Activated CD4-positive, alpha-beta T cell treated with anti-CD3 and anti-CD28 coated beads, Interleukin-2, amount 10 ng/mL, durations not matched to agents 24 days and 14 days (primary cell): ENCODE measurements at regions not wholly inside any gene's neighbourhood (a gene's known extent, or its start where the extent isn't known, plus 50 kb on each side); places are given as distances from the start of the nearest gene placed in this dataset.
"Not testable (repeated sequence)": the region's sequence is repeated elsewhere in the genome, so short reads cannot be mapped to it uniquely, and the experiment has no call there.

Source experiments
- DNase-seq: peaks from one replicate; pipeline ENCODE4 v3.0.0; 2022
- H3K27ac Mint-ChIP-seq: one replicate; pipeline ENCODE4 v1.8.0; 2022; ENCODE audit warnings: mild to moderate bottlenecking, mixed read lengths
- H3K27me3 Mint-ChIP-seq: one replicate; pipeline ENCODE4 v1.8.0; 2022; ENCODE audit warnings: mixed read lengths
- H3K36me3 Mint-ChIP-seq: one replicate; pipeline ENCODE4 v1.8.0; 2022; ENCODE audit warnings: low read depth, mild to moderate bottlenecking, mixed read lengths
- H3K4me1 Mint-ChIP-seq: one replicate; pipeline ENCODE4 v1.8.0; 2021; ENCODE audit warnings: mixed read lengths
- H3K4me3 Mint-ChIP-seq: one replicate; pipeline ENCODE4 v1.8.0; 2022; ENCODE audit warnings: mild to moderate bottlenecking, moderate library complexity, mixed read lengths
- H3K9me3 Mint-ChIP-seq: one replicate; pipeline ENCODE4 v1.8.0; 2021; ENCODE audit warnings: mixed read lengths
- intact Hi-C: fragments of 100-400 bp; cut with micrococcal nuclease; formaldehyde crosslinking; loops from one replicate; pipeline ENCODE4 v1.15.1; 2023

DNA sequence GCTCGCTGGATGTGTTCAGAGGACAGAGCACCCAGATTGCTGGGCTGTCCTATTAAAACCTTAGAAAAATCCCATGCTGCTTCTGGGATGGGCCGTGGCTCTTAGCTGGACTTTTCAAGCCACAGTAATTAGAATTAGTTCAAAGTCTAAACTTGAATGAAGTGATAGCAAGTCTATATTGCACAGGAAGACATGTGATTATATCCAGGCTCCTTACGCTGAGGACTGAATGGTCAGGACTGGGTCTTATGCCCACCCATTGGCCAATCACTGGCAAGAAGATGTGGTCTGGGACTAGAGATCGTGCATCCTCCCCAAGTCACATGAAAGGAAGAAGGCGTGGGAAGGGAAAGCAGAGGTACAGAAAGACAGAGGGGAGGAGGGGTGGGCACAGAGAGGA lies 227.6 kb downstream of the FAM43A start:
- intact Hi-C loops = no loop called here
- Mint-ChIP-seq H3K4me3 (no peak overlapping the region), H3K27ac (no peak overlapping the region), H3K9me3 (no peaks in the 10 kb centered on the region), H3K36me3 (no peaks in the 10 kb centered on the region), H3K4me1 (no peaks in the 10 kb centered on the region), H3K27me3 (peaks cover 20% of the 10 kb centered on the region)
- peak; percentile 31 for DNase-seq

DNA sequence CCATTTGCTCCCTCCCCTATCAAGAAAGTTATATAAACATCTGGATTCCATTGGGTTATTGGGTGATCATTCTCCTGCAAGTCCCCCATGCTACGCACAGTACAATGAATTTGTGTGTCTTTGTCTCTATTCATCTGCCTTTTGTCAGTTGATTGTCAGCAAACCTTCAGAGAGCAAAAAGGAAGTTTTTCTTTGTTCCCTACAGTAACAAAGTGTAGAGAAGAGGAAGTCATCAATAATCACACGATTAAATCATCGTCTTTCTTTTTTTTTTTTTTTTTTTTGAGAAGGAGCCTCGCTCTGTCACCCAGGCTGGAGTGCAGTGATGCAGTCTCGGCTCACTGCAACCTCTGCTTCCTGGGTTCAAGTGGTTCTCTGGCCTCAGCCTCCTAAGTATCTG lies 239.2 kb downstream of the FAM43A start:
- H3K36me3 Mint-ChIP-seq, H3K9me3 Mint-ChIP-seq, DNase-seq, H3K27ac Mint-ChIP-seq, H3K4me3 Mint-ChIP-seq, H3K4me1 Mint-ChIP-seq, intact Hi-C loops: not testable (repeated sequence)
- H3K27me3 Mint-ChIP-seq = peaks cover 26% of the 10 kb centered on the region

DNA sequence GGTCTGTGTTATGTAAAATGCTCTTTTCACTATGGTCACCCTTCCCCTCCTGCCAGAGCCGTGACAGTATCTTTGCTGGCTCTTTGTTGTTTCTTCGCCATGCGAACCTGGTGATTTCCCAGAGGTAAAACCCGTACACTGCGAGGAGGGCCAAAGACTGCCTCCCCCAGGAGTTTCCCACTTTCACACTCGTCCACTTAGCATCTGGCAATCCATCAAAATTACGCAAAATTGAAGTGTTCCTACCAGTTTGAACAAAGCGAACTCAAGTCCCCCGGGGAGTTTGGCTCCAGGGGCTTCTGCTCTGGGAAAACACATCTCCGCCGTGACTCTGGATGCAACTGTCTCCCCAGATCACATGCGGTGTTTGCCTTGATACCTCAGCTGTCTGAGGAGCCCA lies 239.9 kb downstream of the FAM43A start:
- peaks cover 21% of the 10 kb centered on the region for H3K27me3 Mint-ChIP-seq
- no peaks in the 10 kb centered on the region for H3K36me3 Mint-ChIP-seq
- DNase-seq = no peak
- no peak overlapping the region for H3K4me3 Mint-ChIP-seq
- H3K9me3 Mint-ChIP-seq = no peaks in the 10 kb centered on the region
- no peaks in the 10 kb centered on the region for H3K4me1 Mint-ChIP-seq
- no peak overlapping the region for H3K27ac Mint-ChIP-seq
- intact Hi-C loops = no loop called here

DNA sequence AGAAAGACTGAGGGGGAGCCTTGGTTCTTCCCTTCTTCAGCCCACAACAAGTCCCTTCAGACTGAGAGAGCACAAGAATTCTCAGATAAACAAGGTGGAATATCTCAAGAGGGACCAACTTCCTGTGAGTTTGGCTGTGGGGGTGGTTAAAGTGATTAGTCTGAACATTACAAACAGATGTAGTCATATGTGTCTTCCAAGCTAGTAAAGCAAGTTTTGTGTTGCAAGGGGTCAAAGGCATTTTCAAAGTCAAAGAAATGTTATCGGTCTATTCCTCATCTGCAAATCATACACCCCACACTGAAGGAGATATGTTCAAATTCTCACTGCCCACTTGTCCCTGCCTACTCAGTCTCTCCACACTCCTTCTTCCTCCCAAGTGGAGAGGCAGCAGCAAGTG lies 242.5 kb downstream of the FAM43A start:
- H3K4me1 Mint-ChIP-seq = no peaks in the 10 kb centered on the region
- H3K9me3 Mint-ChIP-seq = no peaks in the 10 kb centered on the region
- no peak overlapping the region for H3K27ac Mint-ChIP-seq
- H3K27me3 Mint-ChIP-seq = peaks cover 14% of the 10 kb centered on the region
- H3K36me3 Mint-ChIP-seq = no peaks in the 10 kb centered on the region
- no peak for DNase-seq
- intact Hi-C loops = no loop called here
- H3K4me3 Mint-ChIP-seq = no peak overlapping the region

DNA sequence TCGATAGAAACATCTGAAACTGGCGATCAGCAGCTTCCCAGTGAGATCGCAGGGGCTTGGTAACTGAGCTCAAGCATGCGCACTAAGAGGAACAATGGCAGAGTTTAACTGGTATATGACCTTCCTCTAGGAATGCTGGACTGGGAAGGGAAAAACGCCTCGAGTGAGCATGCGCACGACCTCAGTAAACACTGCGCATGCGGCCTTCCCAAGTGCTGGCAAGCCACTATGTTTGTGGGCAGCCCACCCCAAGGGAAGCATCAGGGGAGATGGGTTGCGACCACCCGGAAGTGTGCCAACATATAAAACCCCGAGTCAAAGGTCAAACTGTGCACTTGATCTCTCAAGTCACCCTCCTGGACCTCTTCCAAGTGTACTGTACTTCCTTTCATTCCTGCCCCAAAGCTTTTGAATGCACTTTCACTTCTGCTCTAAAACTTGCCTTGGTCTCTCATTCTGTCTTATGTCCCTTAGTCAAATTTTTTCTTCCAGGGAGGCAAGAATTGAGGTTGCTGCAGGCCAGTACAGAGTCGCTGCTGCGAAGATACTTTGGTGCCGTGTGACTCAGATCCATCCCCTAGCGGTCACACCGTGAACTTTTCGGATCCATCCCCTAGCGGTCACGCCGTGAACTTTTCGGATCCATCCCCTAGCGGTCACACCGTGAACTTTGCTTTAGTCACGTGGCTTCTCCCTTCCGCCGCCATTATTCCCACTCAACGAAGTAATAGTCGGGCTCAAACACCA lies 243.3 kb downstream of the FAM43A start:
- Mint-ChIP-seq H3K36me3 (no peaks in the 10 kb centered on the region), H3K27me3 (peaks cover 12% of the 10 kb centered on the region), H3K9me3 (no peaks in the 10 kb centered on the region), H3K4me3 (no peak overlapping the region), H3K27ac (no peak overlapping the region), H3K4me1 (no peaks in the 10 kb centered on the region)
- intact Hi-C loops = no loop called here
- peak; percentile 63 for DNase-seq

DNA sequence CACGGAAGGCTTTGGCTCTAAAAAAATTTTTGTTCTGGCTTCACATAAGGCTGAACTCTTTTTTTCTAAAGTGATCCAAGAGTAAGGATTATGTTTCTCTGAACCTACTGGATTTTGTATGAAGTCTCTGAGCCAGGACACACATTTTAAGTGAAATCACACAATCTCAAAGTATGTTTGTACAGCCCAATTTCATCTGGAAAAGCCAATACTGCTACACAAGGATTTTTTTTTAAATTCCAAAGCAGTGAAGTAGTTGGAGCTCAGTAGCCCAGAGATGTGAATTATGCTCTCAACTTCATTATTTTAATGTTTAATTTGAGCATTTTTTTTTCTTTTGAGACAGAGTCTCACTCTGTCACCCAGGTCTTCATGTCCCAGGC lies 243.9 kb downstream of the FAM43A start:
- no peak for DNase-seq
- Mint-ChIP-seq H3K9me3 (no peaks in the 10 kb centered on the region), H3K27ac (no peak overlapping the region), H3K36me3 (no peaks in the 10 kb centered on the region), H3K4me1 (no peaks in the 10 kb centered on the region), H3K4me3 (no peak overlapping the region), H3K27me3 (peaks cover 9% of the 10 kb centered on the region)
- intact Hi-C loops = no loop called here

DNA sequence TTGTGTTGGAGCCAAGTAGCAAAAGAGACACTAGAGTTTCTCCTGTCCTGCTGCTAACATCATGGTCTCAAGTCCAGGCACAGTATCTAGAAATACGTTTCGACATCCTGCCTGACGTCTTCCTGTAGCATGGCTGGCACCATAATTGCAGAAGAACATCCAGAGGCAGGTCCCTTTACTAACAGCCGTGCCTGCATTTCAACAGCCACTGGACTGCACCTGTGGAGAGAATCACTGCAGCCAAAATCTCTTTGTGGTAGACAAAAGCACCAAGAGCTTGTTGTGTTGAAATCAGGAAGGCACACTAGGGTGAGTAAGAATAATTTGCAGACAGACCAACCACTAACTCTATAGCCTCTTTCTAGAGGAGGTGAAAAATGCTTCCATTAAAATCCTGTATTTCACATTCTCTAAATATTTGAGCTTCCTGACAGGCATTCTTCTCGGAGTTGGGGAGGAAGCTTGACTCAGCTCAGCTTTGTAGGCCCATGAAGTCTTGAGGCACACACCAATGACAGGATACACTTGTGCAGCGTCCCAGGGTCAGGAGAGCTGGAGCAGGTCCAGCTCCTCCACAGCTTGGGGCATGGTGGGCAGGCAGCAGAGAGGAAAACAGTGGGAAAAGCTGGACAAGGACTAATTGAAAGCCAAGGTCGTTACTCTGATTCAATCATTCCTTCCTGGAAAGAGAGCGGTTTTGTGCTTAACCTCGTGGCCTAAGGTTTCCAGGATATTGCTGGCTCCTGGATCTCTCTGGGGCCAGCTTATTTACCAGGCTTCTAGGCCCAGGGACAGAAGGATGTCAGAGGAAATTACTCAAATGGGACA lies 244.9 kb downstream of the FAM43A start:
- intact Hi-C loops = no loop called here
- Mint-ChIP-seq H3K4me1 (no peaks in the 10 kb centered on the region), H3K4me3 (no peak overlapping the region), H3K36me3 (no peaks in the 10 kb centered on the region), H3K9me3 (no peaks in the 10 kb centered on the region), H3K27ac (no peak overlapping the region), H3K27me3 (peaks cover 9% of the 10 kb centered on the region)
- DNase-seq = no peak

DNA sequence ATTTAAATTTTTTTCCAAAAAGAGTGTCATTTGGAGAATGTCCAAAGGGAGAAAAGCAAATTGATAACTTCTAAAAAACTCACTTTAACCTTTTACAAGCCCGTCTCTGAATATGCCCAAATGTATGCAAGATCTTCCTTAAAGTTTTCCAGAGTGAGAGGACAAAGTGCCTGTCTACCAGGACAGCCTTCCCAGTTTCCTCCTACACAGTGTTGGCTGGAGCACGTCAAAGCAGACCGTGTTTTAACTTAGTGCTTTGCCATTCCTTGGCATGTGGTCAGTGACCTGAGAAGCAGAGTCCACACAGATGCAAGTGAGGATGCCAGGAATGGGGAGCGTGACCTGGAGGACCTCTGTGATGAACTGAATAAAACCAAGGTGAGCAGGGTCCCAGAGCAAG lies 245.7 kb downstream of the FAM43A start:
- no peaks in the 10 kb centered on the region for H3K4me1 Mint-ChIP-seq
- peaks cover 9% of the 10 kb centered on the region for H3K27me3 Mint-ChIP-seq
- H3K9me3 Mint-ChIP-seq = no peaks in the 10 kb centered on the region
- no peaks in the 10 kb centered on the region for H3K36me3 Mint-ChIP-seq
- no peak overlapping the region for H3K4me3 Mint-ChIP-seq
- intact Hi-C loops = no loop called here
- DNase-seq = no peak
- no peak overlapping the region for H3K27ac Mint-ChIP-seq

DNA sequence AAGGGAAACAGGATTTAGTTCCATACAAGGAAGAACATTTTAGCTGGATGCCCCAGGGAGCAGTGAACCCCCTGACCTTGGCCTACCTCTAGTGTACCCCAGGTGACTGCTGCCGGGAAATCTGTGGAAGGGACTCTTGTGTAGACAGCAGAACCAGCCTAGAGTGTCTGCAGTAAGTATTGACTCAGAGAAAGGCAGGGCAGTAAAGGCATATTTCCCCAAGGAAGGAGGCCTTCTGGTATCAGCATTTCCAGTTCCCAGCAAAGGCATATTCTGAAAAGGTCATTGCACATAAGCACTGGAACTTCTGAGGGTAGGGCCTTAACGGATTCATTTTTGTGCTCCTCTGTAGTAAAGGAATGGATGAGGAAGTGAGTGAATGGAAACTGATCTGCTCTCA lies 246.2 kb downstream of the FAM43A start:
- no peak for DNase-seq
- H3K9me3 Mint-ChIP-seq = no peaks in the 10 kb centered on the region
- no peaks in the 10 kb centered on the region for H3K4me1 Mint-ChIP-seq
- H3K36me3 Mint-ChIP-seq = no peaks in the 10 kb centered on the region
- H3K27ac Mint-ChIP-seq = no peak overlapping the region
- H3K4me3 Mint-ChIP-seq = no peak overlapping the region
- intact Hi-C loops = no loop called here
- peaks cover 6% of the 10 kb centered on the region for H3K27me3 Mint-ChIP-seq

DNA sequence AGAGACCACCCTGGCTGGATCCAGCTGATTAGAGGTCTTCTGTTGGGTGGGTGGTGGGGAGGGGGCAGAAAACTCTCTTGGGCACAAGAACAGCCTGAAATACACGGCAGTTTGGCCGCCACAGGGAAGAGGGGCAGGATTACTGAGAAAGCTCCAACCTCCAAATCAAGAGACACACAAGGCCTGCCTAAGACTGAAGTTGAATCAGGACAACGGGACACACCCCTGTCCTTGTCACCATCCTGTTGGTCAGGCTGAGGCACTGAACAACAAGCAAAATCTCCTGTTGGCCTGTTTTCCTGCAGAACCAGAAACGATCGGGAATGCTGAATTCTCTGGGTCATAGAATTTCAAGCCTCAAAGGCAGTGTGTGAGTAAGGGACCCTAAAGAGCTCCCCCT lies 247.8 kb downstream of the FAM43A start:
- H3K4me1 Mint-ChIP-seq = no peaks in the 10 kb centered on the region
- no peaks in the 10 kb centered on the region for H3K36me3 Mint-ChIP-seq
- H3K27ac Mint-ChIP-seq = no peak overlapping the region
- peaks cover 4% of the 10 kb centered on the region for H3K27me3 Mint-ChIP-seq
- H3K9me3 Mint-ChIP-seq = no peaks in the 10 kb centered on the region
- intact Hi-C loops = no loop called here
- DNase-seq = no peak
- no peak overlapping the region for H3K4me3 Mint-ChIP-seq

DNA sequence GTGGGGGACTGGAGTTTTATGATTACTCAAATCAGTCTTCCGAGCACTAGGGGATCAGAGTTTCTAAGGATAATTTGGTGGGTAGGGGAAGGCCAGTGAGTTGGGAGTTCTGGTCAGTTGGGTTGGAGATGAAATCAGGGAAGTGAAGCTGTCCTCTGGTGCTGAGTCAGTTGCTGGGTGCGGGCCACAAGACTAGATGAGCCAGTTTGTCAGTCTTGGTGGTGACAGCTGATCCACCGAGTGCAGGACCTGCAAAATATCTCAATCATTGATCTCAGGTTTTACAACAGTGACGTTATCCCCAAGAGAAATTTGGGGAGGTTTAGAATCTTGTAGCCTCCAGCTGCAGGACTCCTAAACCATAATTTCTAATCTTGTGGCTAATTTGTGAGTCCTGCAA lies 249.4 kb downstream of the FAM43A start:
- intact Hi-C loops = no loop called here
- DNase-seq = no peak
- no peaks in the 10 kb centered on the region for H3K9me3 Mint-ChIP-seq
- no peaks in the 10 kb centered on the region for H3K36me3 Mint-ChIP-seq
- no peak overlapping the region for H3K4me3 Mint-ChIP-seq
- H3K27ac Mint-ChIP-seq = no peak overlapping the region
- H3K4me1 Mint-ChIP-seq = no peaks in the 10 kb centered on the region
- peaks cover 4% of the 10 kb centered on the region for H3K27me3 Mint-ChIP-seq

DNA sequence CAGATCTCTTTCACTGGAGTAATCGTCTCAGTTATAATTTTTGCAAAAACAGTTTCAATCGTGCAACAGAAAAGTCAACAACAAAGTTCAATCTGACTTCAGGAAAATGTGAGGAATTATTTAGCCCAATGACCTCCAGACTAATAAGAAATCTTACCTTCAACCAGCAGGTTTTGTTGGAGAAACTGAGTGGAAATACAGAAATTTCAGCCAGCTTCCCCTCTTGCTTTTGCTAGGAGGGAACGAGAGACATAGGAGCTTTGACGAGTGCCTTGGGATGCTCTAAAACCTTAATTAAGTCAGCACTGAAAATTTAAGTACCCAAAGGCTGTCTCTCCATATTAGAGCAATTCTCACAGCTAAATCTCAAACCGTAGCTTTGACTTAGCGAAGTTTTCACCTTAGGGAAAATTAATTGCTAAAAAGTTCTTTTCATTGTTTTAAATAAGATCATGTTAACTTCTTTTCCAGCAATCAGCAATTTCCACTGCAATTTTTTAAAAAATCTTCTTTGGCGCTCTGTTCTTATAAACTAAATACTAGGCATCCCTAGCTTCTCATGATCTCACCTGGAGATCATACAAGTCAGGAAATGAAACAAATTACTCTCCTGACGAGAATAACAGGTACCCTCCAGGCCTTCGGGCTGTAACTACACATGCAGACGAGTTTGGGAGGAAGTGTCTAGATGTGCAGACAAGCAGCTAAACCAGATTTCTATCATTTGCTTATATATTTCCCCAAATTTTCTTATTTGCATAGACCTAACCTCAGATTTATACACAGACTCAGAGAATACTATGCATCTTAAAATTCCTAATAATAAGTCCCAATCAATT lies 250.2 kb downstream of the FAM43A start:
- Mint-ChIP-seq H3K4me1 (no peaks in the 10 kb centered on the region), H3K9me3 (no peaks in the 10 kb centered on the region), H3K27me3 (peaks cover 4% of the 10 kb centered on the region), H3K36me3 (no peaks in the 10 kb centered on the region), H3K27ac (no peak overlapping the region), H3K4me3 (no peak overlapping the region)
- DNase-seq = no peak
- intact Hi-C loops = no loop called here

DNA sequence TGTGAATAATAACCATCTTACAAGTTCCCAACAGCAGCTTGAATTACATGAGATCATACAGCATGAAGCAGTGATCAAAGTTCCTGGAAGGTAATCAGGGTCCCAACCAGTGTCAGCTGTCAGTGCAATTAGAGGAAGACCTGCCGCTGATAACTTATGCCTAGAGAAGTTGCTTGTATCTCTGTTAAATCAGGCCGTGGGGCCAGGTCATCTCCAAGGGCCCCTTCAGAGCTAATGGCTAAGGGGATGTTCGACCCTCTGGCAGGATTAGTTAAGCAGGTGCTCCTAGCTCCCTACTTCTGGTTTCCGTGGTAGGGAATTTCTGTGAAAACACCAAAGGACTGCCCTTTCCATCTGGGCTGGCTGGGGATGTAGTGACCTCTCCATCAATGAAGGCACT lies 251.0 kb downstream of the FAM43A start:
- no peaks in the 10 kb centered on the region for H3K9me3 Mint-ChIP-seq
- intact Hi-C loops = no loop called here
- no peaks in the 10 kb centered on the region for H3K4me1 Mint-ChIP-seq
- no peak overlapping the region for H3K4me3 Mint-ChIP-seq
- no peak for DNase-seq
- H3K27me3 Mint-ChIP-seq = peaks cover 4% of the 10 kb centered on the region
- H3K27ac Mint-ChIP-seq = no peak overlapping the region
- H3K36me3 Mint-ChIP-seq = no peaks in the 10 kb centered on the region

DNA sequence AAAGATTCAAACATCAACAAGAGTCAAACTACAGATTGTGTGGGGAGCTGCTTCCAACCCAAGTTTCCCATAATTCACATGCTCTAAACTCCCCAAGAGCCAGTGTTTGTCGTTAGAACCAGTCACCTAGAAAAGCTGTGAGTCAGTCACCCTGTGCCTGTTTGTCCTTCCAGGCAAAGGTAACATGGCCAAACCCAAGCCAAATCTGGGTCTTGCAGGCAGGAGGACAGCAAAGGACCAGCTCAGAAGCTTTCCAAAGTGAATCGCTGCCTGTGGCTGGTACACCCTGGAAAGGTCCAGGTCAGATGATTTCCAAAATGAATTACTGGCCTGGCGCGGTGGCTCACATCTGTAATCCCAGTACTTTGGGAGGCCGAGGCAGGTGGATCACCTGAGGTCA lies 251.5 kb downstream of the FAM43A start:
- intact Hi-C loops = no loop called here
- no peak for DNase-seq
- H3K36me3 Mint-ChIP-seq = no peaks in the 10 kb centered on the region
- H3K27me3 Mint-ChIP-seq = peaks cover 3% of the 10 kb centered on the region
- H3K4me3 Mint-ChIP-seq = no peak overlapping the region
- no peaks in the 10 kb centered on the region for H3K4me1 Mint-ChIP-seq
- H3K27ac Mint-ChIP-seq = no peak overlapping the region
- H3K9me3 Mint-ChIP-seq = no peaks in the 10 kb centered on the region
